OCI-M2 (cell line): ENCODE measurements at regions not wholly inside any gene's neighbourhood (a gene's known extent, or its start where the extent isn't known, plus 50 kb on each side); places are given as distances from the start of the nearest gene placed in this dataset.

Experiments
- DNase-seq: peaks from one replicate; lab custom pipeline; 2025; ENCODE audit not compliant: unreplicated experiment; lab: John Stamatoyannopoulos, UW

DNA sequence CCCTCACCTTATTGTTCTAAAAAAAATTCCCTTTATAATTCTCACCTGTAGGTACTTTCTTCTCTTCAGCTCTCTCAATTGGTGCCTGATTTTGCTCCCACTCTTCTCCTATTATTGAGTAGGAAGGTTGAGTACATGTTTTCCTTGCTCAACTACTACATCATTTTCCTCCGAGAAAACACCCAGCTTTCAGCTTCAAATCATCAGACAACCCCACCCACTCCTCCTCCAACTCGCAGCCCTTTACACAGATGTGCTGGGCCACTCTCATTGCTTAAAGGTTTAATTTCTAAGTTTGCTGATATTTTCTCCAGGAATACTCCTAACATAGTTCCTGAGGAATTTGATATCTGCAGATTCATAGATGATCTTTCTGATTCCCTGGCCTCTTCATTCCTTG lies 734.4 kb upstream of the ZEB2 start:
- DNase-seq: no peak

DNA sequence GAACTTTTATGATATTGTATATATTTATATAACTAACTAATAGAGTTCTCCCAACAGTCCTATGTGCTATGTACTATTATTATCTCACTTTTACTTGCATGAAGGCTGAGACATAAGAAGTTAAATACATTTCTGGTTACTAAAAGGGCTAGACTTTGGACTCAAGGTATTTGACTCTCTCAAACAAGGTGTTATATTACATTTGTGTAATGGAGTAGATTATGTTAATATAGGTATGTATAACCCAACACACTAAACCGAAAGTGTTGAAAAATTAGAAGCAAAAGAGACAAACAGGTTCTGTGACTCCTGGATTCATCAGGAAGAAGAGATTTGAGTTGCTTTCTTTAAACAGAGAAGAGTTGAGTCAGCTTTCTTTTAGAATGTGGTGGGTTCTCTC lies 733.6 kb upstream of the ZEB2 start:
- DNase-seq: no peak

DNA sequence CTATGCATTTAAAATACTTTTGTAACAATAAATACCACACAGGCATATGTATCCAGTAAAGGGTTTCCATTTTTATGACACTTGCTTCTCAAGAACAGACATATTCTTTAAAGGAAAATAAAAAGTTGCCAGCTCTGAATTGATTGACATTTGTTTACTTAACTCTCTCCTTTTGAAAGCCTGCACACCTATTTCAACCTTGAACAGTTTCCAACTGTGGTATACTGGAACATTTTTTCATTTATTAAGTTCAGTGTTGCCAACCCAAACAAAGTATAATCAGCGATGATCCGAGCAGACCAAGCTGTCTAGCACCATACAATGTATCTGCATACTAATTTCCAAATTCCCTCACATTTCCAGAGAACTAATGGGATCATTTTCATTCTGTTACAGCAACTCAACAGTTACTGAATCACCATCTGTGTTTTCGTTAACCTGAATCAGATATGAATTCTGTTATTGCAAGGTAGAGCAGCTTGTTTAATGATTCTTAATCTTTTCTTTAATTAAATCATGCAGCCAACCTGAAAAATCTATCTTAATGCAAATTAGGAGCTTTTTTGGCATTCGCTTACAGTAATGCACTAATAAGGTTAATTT lies 725.5 kb upstream of the ZEB2 start:
- DNase-seq: no peak

DNA sequence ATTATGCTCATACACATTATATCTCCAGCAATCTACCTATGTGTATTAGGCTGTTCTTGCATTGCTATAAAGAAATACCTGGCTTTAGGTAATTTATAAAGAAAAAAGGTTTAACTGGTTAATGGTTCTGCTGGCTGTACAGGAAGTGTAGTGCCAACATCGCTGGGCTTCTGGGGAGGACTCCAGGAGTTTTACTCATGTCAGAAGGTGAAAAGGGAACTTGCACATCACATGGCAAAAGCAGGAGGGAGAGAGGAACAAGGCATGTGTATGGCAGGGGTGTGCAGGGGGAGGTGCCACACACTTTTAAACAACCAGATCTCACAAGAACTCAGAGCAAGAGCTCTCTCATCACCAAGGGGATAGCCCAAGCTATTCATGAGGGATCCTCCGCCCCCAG lies 715.4 kb upstream of the ZEB2 start:
- DNase-seq: no peak

DNA sequence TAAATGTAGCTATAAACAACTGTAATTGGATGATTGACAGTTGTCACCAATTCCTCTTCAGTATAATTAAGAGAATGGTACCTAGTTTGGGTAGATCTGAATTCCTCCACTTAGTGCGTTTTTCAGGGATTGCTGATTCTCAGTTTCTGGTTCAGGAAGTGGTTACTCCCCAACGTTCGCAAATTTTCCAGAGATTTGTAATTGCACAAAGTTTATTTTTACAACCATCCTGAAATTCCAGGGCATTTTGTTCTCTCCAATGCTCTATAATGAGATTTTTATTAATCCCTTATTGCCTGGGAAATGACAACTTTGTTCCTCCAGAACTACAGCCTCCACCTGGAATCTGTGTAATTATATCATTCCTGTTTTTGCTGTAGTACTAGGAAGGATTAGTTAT lies 710.6 kb upstream of the ZEB2 start:
- no peak for DNase-seq

DNA sequence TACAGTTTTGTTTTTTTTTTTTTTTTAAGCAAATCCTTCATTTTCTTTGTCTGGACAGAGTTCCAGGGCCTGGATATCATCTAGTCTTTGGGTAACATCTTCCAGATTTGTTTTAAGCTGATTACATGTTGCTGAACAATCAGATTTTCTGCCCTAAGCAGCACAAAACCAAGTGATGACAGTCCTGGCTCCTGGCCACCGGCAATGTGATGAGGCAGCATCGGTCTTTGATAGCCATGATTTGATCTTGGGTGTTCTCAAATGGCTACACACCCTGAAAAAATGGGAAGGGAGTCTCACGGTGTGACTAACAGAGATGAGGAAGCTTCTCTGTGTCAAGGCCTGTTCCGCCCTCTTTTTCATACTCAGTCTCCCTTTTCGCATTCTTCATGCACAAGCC lies 708.6 kb upstream of the ZEB2 start:
- DNase-seq: no peak

DNA sequence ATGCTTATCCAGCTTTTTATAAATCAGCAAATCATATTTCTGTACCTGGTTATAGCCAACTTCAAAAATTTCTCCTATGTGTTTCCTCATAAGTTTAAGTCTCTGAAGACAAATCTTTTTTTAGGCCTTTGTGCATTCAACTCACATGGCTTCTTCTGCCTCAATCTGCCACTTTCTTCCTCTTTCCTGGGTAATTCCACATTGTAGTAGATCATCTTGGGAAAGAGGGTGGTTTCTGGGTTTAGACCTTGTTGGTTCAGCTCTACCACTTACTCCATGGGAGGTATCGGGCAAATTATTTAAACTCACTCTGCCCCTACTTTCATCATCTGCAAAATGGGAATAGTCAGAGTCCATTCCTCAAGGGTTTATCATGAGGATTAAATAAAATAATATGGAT lies 707.0 kb upstream of the ZEB2 start:
- no peak for DNase-seq

DNA sequence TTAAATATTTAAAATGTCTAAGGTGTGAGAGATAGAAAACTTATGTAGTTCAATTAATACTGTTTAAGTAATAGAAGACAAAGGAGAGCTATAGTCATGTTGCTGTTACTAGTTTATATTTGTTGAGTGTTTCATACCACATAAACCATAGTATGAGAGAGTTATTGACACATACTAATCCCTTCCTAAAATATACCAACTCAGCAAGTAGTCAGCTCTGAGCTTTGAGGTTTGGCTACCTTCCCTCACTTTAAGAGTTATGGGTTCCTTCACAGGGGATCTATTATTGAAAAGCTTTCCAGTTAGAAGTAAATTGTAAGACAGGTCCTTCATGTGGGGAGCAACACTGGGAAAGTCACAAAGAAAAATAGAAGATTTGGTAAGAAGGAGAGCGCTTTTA lies 701.6 kb upstream of the ZEB2 start:
- no peak for DNase-seq

DNA sequence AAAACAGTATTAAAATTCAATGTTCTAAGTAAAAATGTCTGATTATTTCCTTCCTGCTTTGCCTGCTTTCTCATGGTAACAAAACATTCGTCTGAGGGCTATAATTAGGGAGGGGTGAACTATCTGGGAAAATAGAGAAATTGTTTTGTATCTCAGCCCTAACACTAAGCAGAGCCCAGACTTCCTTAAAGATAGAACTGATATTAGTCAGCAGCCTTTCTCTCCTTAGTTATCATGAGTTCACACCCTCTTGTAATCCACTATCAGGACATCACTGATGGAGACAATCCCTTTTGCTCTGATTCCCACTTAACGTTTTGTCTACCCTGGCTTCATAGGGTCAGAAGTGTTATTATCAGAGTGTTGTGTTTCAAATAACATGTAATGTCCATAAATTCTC lies 701.1 kb upstream of the ZEB2 start:
- no peak for DNase-seq

DNA sequence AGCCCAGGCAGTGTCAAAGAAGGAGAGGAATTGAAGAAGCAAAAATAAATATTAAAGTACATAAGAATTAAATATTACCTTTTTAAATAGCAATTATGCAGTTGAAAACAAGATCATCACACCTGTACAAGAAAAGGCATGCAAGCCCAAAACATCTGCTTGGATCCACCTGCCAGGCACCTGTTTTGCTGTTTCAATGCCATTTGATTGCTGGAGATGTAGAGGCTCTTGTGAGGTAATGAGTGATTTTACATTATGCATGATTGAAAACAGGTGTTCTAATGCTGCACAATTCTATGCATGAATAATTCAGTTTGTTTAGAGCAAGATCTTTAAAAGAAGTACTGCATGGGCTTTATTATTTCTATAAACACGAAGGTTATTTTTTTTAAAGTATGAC lies 700.6 kb upstream of the ZEB2 start:
- DNase-seq: no peak

DNA sequence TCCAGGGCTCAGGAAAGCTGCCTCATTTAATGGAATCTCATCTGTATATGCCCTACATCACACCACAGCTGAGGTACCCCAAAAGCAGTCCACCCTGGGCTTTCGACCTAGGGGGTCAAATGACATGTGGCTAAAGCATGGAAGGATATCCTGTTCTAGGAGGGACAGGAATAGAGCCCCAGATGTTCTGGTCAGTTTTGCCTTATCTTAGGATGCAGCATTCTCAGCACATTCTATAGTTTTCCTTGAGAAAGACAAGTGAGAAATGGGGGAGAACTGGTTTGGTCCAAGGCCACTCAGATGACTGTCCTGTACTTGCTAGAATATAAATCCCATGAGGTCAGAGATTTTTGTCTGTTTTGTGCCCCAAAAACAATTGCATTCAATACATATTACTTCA lies 688.0 kb upstream of the ZEB2 start:
- DNase-seq: no peak

DNA sequence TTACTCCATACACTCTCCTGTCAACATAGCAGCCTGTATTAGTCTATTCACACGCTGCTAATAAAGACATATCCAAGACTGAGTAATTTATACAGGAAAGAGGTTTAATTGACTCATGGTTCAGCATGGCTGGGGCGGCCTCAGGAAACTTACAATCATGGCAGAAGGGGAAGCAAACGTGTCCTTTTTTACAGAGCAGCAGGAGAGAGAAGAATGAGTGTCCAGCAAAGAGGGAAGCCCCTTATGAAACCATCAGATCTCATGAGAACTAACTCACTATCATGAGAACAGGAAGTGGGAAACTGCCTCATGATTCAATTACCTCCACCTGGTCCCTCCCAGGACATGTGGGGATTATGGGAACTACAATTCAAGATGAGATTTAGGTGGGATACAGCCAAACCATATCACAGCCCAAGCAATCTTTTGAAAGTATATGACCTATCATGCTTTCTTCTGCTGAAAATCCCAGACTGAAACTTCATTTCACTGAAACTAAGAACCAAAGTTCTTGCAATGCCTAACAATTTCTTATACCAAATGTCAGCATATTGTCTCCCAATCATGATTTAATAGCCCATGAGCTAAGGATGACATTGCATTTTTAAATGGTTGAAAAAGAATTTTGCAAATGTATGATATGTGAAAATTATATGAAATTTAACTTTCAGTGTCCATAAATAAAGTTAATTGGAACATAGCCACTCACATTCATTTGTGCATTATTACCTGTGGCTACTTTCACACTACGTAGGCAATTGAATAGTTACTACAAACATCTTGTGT lies 686.8 kb upstream of the ZEB2 start:
- no peak for DNase-seq

DNA sequence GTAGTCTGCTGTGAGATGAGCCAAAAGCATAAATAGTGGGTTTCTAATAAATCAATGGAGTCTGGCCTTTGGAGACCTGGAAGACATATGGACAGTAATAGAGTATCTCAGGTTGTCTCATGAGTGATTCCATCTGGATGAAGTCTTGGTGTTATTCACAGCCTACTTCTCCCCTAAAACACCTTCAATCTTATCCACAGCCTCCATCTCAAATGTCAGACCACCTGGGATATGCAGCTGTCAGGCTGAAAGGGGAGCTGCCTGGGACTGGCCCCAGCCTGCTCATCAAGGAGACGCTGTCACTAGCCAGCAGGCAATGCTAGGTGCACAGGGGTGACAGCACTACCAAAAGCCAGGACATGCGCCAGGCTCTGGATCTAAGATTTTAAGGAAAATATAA lies 684.0 kb upstream of the ZEB2 start:
- no peak for DNase-seq

DNA sequence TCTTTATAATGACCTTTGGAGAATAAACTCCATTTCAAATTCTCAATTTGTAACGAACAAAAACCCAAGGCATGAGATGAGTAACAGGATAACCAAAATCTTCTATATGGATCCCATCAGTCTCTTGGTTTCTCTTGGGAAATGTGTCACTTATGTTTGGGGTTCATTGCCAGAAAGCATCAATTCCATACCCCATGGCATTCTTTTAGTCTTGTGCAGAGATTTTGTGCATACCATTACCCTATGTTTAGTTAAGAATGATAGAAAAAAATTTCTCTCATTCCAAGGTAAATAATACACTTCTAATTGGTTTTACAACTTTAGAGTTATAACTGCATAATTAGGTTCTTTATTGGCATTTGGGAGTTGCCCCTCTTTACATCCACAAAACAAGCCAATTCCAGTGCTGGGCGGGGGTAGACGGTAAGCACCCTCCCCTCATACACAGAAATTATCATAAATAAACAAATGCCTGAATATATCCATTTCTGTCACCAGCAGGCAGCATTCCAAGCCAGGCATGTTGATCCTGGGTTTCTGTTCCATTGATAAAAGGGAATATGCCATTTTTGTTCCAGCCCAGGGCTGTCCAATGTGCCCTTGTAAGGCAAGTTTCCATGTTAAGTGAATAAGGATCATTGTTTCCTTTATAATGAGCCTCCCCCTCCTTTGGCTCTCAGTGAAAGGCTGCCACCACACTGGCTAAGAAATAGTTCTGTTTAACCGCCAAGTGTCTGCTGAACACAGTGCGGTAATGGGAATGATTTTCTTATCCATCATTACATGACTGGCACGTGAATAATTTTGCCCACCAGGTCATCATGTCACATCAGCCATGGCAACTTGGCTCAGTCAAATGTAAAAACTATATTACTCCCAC lies 680.1 kb upstream of the ZEB2 start:
- DNase-seq: no peak

DNA sequence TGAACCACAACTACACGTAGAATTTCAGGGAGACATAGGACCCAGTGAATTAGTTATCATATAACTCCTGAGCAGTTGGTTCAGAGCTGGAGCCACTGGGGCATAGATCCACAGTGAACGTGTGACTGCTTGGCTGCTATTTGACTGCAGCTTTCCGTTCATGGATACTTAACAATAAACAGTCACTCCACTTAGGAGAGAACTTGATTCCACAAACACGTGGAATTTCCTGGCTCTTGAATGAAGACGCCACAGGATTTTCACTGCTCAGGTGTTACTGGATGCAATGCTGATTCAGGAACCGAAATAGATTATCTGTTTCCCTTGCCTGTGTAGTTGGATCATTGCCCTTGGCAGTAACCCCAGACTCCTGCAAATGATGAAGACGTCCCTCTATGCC lies 679.1 kb upstream of the ZEB2 start:
- no peak for DNase-seq

DNA sequence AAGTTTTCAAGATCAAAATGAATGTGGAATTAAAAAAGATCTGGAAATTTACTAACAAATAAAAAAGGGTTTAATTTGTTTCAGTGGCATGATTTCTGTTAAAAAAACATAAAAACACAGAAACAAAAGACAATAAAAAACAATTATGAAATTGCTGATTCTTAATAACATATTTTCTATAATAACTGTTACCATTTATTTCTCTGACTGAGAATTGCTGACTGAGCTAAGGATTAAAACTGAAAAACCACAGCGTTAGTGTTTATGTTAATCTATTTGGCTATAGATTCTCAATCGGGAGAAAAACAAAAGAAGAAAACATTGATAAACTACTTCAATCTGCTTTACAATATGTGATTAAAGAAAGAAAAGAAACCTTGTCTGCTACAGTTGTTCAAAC lies 678.6 kb upstream of the ZEB2 start:
- DNase-seq: no peak

DNA sequence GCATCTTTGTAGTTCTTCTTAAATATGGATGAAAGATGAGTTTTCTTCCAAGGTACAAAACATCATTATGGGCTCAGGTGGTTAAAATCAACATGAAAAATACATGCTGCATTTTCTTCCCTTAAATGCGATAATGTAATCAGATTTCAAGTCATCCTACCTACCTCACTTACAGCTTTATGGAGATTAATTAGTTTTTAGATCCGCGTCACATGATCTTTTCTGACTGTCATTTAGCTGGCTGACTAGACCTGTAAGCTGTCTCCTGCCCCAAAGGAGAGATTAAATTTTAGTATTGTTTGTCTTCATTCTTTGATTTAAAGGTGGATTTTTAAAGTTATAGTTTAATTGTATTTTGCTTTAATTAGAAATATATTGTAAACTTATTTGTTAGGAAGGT lies 678.0 kb upstream of the ZEB2 start:
- DNase-seq: no peak

DNA sequence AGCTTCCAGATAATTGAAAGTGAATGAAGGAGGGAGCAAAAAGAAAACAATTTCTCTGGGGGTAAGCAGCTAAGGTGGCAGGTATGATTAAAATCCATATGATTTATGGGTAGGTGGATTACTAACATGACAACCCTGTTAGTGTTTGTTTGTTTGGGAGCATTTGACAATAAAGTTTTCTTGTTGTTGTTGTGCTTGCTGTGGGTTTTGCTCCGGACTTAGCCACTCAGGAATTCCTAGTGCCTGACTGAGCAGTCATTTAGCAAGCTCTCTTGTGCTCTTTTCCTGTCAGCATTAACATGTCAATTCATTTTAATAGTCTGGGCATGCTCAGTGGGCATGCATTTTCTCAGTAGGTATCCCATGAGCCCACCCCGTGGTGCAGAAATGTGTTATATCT lies 674.8 kb upstream of the ZEB2 start:
- no peak for DNase-seq

DNA sequence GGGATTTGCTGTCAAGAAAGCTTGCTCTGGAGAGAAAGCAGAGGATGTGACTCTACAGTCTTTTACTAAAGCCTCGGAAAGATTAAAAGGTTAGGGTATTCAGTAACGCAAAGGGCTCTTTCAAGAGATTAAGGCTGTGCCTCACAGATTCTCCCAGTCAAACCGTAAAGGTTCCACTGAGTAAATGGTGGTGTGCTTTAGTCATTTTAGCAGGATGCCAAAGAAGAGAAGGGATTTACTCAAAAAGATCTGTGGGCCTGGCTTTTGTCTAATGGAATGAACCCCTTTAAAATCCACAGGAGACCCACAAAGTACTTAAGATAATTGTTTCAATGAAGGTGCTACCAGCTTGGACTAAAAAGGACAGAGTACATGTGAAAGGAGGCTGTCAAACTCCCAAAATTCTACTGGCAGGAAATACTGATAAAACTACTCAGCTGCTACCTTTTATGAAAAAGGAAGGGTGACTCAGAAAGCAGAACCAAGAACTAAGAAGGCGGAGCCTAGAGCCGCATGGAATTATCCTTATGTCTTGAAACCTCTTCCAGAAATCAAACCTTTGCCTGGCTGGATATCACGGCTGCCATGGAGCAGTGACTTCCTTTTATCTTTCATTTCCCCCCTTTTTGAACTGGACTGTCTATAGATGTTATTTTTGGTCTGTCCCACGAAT lies 670.2 kb upstream of the ZEB2 start:
- no peak for DNase-seq

DNA sequence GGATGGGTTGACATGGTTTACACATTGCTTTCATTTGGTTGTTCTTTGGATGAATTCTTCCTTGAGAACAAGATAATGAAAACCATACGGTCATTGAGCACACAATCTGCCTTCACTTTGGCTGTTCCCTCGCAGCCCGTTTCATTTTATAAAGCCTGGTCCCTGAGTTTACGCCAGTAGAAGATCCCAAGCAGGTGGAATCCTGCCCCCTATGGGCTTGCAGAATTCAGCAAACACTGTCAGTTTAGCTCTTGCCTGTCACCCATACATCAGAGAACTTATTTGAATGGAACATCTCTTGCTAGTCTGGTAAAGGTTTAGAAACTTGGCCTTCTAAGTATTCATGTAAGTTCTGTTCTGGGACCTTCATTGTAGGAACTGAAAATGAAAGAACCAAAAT lies 666.4 kb upstream of the ZEB2 start:
- DNase-seq: no peak

DNA sequence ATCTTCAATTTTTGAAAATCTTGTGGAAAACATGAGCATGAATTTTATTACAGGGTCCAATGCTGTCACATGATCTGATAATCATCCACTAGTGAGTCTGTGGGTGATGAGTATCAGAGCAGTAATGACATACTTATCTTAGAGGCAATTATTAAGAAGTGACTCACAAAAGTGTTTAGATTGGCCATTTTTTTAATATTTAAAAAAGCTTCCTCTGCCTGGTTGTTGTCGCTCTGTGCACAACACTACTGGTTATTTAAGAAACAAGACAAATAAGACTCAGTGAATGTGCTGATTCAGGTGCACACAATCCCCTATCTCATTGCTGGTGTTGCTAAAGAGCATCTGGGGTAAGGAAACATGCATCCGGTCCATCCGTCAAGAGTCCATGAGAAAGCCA lies 665.8 kb upstream of the ZEB2 start:
- no peak for DNase-seq
